Glutamatergic neuron (in vitro differentiated cells): ENCODE measurements at regions not wholly inside any gene's neighbourhood (a gene's known extent, or its start where the extent isn't known, plus 50 kb on each side); places are given as distances from the start of the nearest gene placed in this dataset.

Experiments used
- DNase-seq: peaks from one replicate; pipeline ENCODE4 v3.0.0; 2022
- H3K27ac Mint-ChIP-seq: one replicate; pipeline ENCODE4 v1.8.0; 2020; ENCODE audit warnings: mild to moderate bottlenecking, mixed read lengths, inconsistent platforms; ENCODE audit not compliant: unreplicated experiment
- H3K27me3 Mint-ChIP-seq: one replicate; pipeline ENCODE4 v1.8.0; 2020; ENCODE audit warnings: mild to moderate bottlenecking, moderate library complexity, mixed read lengths, inconsistent platforms; ENCODE audit not compliant: unreplicated experiment
- H3K36me3 Mint-ChIP-seq: one replicate; pipeline ENCODE4 v1.8.0; 2020; ENCODE audit warnings: mild to moderate bottlenecking, mixed read lengths, inconsistent platforms; ENCODE audit not compliant: unreplicated experiment
- H3K4me1 Mint-ChIP-seq: one replicate; pipeline ENCODE4 v1.8.0; 2020; ENCODE audit warnings: mild to moderate bottlenecking, low read depth, mixed read lengths, inconsistent platforms; ENCODE audit not compliant: unreplicated experiment
- H3K4me3 Mint-ChIP-seq: one replicate; pipeline ENCODE4 v1.8.0; 2020; ENCODE audit warnings: mild to moderate bottlenecking, mixed read lengths, inconsistent platforms; ENCODE audit not compliant: unreplicated experiment
- H3K9me3 Mint-ChIP-seq: one replicate; pipeline ENCODE4 v1.8.0; 2020; ENCODE audit warnings: mild to moderate bottlenecking, moderate library complexity, mixed read lengths, inconsistent platforms; ENCODE audit not compliant: unreplicated experiment
- TF ChIP-seq, protein P1 (sequence below): fragments of 200-600 bp; sonication (generic); IDR thresholded peaks from one replicate; pipeline ENCODE4 v1.5.0; 2021; ENCODE audit not compliant: partially characterized antibody, unreplicated experiment

DNA sequence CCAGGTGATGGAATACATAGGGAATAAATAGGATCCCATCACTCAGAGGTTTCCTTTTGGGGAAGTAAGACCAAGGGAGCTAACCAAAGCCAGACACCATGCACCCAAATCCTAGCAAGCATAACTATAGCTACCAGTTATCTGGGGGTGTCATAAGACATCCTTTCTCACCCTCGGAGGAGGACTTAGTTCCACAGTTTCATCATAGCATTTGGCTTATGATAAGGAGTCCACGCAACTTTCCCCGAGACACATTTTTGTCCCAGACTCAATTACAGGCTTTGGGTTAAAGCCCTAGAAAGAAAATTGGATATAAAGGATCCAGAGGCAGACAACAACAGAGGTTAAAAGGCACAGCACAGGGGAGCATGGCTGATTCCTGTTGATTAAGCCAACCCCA, 442.9 kb downstream of the HTR7 start:
- H3K27ac Mint-ChIP-seq: no peak overlapping the region
- no peaks in the 10 kb centered on the region for H3K9me3 Mint-ChIP-seq
- no peaks in the 10 kb centered on the region for H3K4me1 Mint-ChIP-seq
- no peak overlapping the region for H3K4me3 Mint-ChIP-seq
- H3K27me3 Mint-ChIP-seq: no peaks in the 10 kb centered on the region
- H3K36me3 Mint-ChIP-seq: no peaks in the 10 kb centered on the region
- no peak for DNase-seq
- TF ChIP-seq, protein P1, sequence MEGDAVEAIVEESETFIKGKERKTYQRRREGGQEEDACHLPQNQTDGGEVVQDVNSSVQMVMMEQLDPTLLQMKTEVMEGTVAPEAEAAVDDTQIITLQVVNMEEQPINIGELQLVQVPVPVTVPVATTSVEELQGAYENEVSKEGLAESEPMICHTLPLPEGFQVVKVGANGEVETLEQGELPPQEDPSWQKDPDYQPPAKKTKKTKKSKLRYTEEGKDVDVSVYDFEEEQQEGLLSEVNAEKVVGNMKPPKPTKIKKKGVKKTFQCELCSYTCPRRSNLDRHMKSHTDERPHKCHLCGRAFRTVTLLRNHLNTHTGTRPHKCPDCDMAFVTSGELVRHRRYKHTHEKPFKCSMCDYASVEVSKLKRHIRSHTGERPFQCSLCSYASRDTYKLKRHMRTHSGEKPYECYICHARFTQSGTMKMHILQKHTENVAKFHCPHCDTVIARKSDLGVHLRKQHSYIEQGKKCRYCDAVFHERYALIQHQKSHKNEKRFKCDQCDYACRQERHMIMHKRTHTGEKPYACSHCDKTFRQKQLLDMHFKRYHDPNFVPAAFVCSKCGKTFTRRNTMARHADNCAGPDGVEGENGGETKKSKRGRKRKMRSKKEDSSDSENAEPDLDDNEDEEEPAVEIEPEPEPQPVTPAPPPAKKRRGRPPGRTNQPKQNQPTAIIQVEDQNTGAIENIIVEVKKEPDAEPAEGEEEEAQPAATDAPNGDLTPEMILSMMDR: no peak

DNA sequence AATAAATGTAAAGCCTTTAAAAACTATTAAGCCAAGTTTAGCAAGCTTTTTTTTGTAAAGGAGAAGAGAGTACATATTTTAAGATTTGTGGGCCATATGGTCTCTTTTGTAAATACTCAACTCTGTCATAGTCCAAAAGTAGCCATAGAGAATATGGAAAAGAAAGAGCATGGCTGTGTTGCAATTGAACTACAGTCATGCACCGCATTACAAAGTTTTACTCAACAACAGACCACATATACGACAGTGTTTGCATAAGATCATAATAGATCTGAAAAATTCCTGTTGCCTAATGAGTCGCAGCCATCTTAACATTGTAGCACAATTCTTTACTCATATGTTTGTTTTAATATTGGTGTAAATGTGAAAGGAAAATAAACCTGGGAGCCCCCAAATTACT, 440.8 kb downstream of the HTR7 start:
- TF ChIP-seq, protein P1: no peak
- H3K4me3 Mint-ChIP-seq: no peak overlapping the region
- no peak overlapping the region for H3K27ac Mint-ChIP-seq
- no peaks in the 10 kb centered on the region for H3K36me3 Mint-ChIP-seq
- no peaks in the 10 kb centered on the region for H3K27me3 Mint-ChIP-seq
- H3K4me1 Mint-ChIP-seq: no peaks in the 10 kb centered on the region
- no peak for DNase-seq
- H3K9me3 Mint-ChIP-seq: no peaks in the 10 kb centered on the region

DNA sequence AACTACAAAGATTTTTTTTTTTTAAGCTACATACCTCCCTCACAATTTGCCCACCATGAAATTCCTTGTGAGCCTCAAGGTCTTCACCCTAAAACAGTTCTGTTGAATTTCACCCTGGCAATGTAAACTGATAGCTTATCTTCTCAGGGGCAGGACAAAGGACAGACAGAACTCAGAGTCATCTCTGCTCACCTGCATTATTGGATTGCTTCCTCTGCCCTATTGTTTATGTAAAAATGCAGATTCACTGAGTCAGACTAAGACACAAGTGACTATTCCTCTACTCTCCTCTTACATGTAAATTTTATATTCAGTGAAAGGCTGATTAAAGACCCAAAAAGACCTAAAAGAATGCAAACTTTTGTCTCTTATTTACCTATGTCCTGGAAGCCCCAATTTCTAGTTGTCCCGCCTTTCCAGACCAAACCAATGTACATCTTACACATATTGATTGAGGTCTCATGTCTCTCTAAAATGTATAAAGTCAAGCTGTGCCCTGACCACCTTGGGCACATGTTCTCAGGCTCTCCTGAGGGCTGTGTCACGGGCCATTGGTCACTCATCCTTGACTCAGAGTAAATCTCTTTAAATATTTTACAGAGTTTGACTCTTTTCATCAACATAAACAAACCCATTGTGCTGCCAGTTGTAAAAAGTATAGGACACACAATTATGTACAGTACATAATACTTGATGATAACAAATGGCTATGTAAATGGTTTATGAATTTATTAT, 440.2 kb downstream of the HTR7 start:
- H3K27me3 Mint-ChIP-seq: no peaks in the 10 kb centered on the region
- no peaks in the 10 kb centered on the region for H3K4me1 Mint-ChIP-seq
- no peaks in the 10 kb centered on the region for H3K9me3 Mint-ChIP-seq
- no peaks in the 10 kb centered on the region for H3K36me3 Mint-ChIP-seq
- no peak for DNase-seq
- H3K27ac Mint-ChIP-seq: no peak overlapping the region
- TF ChIP-seq, protein P1: no peak
- H3K4me3 Mint-ChIP-seq: no peak overlapping the region

DNA sequence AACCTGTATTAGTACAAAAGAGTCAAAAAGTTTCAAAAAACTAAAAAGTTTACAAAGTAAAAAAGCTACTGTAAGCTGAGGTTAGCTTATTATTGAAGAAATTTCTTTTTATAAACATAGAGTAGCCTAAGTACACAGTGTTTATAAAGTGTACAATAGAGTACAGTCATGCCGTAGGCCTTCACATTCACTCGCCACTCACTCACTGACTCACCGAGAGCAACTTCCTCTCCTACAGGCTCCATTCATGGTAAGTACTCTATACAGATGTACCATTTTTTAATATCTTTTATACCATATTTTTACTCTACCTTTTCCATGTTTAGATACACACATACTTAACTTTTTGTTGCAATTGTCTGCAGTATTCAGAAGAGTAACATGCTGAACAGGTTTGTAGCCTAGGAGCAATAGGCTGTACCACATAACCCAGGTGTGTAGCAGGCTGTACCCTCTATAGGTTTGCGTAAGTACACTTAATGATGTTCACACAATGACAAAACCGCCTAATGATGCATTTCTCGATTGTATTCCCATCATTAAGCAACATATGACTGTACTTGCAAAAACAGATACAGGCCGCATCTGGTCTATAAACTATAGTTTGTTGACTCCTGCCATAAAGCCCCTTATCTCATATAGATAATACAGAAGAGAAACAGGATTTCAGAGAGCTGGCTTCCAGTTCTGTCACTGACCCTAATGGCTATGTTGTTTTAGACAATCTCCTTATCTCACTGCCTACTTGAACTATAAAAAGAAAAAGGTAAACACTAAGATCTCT, 438.8 kb downstream of the HTR7 start:
- peaks cover 1% of the 10 kb centered on the region for H3K27me3 Mint-ChIP-seq

More for the DNA sequence above, 438.8 kb downstream of the HTR7 start:
- H3K36me3 Mint-ChIP-seq: no peaks in the 10 kb centered on the region
- no peak overlapping the region for H3K4me3 Mint-ChIP-seq
- H3K9me3 Mint-ChIP-seq: peaks cover 2% of the 10 kb centered on the region
- TF ChIP-seq, protein P1: no peak
- DNase-seq: no peak
- no peak overlapping the region for H3K27ac Mint-ChIP-seq
- no peaks in the 10 kb centered on the region for H3K4me1 Mint-ChIP-seq
